ENCODE measurements at regions not wholly inside any gene's neighbourhood (a gene's known extent, or its start where the extent isn't known, plus 50 kb on each side); places are given as distances from the start of the nearest gene placed in this dataset.

- no peaks in the 10 kb centered on the region for H3K9me3 ChIP-seq
- no peak overlapping the region for H3K4me2 ChIP-seq
- no peak for DNase-seq (ENCODE audit: low read depth in 1 of 2, low spot score in 1 of 2)
- POLR2A ChIA-PET, result no interaction called here
- H3K4me3 ChIP-seq, result no peak overlapping the region
- no peak overlapping the region for H3K27ac ChIP-seq
- no peak for FAIRE-seq
- ATAC-seq, result no peak
- H3K4me1 ChIP-seq, result no peaks in the 10 kb centered on the region
- TF ChIP-seq REST (IDR thresholded peaks at IDR 0.05) (no peak), KDM1A (IDR thresholded peaks at IDR 0.05; ENCODE audit: low read depth) (no peak), NR3C1 (IDR thresholded peaks at IDR 0.05) (no peak), HDAC2 (IDR thresholded peaks at IDR 0.05) (no peak), SREBF2 (IDR thresholded peaks at IDR 0.05) (no peak), RFX5 (IDR thresholded peaks at IDR 0.05) (no peak)
- WGBS (ENCODE audit: missing lambda C conversion rate), result 57% methylated on average over 8 of the region's 9 CpGs
- CTCF ChIA-PET, result interaction anchor here (0.5 to 9.9 kb wide), 8 partner anchors 9 to 504 kb away, joined by 3 to 136 read pairs (median 4); no protein-coding TSS in a partner anchor
Measured at GRCh38 chr7:55275291-55276200, 89.6 kb upstream of the LANCL2 start.

- FAIRE-seq, result no peak
- no peaks in the 10 kb centered on the region for H3K9me3 ChIP-seq
- TF ChIP-seq HDAC2 (IDR thresholded peaks at IDR 0.05) (no peak), HES2 (IDR thresholded peaks at IDR 0.05) (no peak), USF2 (IDR thresholded peaks at IDR 0.05) (no peak), SMC3 (IDR thresholded peaks at IDR 0.05) (no peak), FOSL2 (IDR thresholded peaks at IDR 0.05) (no peak), FOSL2 (CRISPR knock-in tag; IDR thresholded peaks at IDR 0.05) (no peak), ESRRA (IDR thresholded peaks at IDR 0.05; ENCODE audit: borderline replicate concordance, low read length) (no peak)
- no peak for ATAC-seq
- H3K4me3 ChIP-seq, result no peak overlapping the region
- no peaks in the 10 kb centered on the region for H3K4me1 ChIP-seq
- H3K27ac ChIP-seq, result no peak overlapping the region
- DNase-seq (ENCODE audit: low read depth in 1 of 2, low spot score in 1 of 2), result no peak
- 58% methylated on average over 9 of the region's 9 CpGs for WGBS (ENCODE audit: missing lambda C conversion rate)
- CTCF ChIA-PET, result interaction anchor here (0.8 to 9.9 kb wide), 7 partner anchors 10 to 503 kb away, joined by 3 to 136 read pairs (median 3); no protein-coding TSS in a partner anchor
- no peak overlapping the region for H3K4me2 ChIP-seq
- POLR2A ChIA-PET, result no interaction called here
Measured at GRCh38 chr7:55276572-55277295, 88.4 kb upstream of the LANCL2 start.

- H3K4me2 ChIP-seq, result no peak overlapping the region
- FAIRE-seq (no peak), ATAC-seq (no peak), DNase-seq (ENCODE audit: low read depth in 1 of 2, low spot score in 1 of 2) (no peak)
- H3K9me3 ChIP-seq, result no peaks in the 10 kb centered on the region
- no peak overlapping the region for H3K4me3 ChIP-seq
- no peak overlapping the region for H3K27ac ChIP-seq
- no peak for TF ChIP-seq FOSL2 (IDR thresholded peaks at IDR 0.05)
- no peak for TF ChIP-seq FOSL2 (CRISPR knock-in tag; IDR thresholded peaks at IDR 0.05)
- no peak for TF ChIP-seq PHF8 (IDR thresholded peaks at IDR 0.05; ENCODE audit: borderline replicate concordance, low read depth)
- TF ChIP-seq EHF (CRISPR knock-in tag; IDR thresholded peaks at IDR 0.05), result no peak
- no peak for TF ChIP-seq MYC (IDR thresholded peaks at IDR 0.05; ENCODE audit: borderline replicate concordance, low read length)
- no peak for TF ChIP-seq HDAC2 (IDR thresholded peaks at IDR 0.05)
- WGBS (ENCODE audit: missing lambda C conversion rate), result 45% methylated on average over 6 of the region's 6 CpGs
- ChIA-PET POLR2A (no interaction called here), CTCF (interaction anchor here (0.6 to 9.9 kb wide), 10 partner anchors 8 to 504 kb away, joined by 3 to 136 read pairs (median 4); no protein-coding TSS in a partner anchor)
- H3K4me1 ChIP-seq, result no peaks in the 10 kb centered on the region
Measured at GRCh38 chr7:55277916-55278315, 87.2 kb upstream of the LANCL2 start.
